ENCODE measurements at regions not wholly inside any gene's neighbourhood (a gene's known extent, or its start where the extent isn't known, plus 50 kb on each side); places are given as distances from the start of the nearest gene placed in this dataset.

GRCh38 chr4:177770776-177771175 is 328.5 kb upstream of the AGA start:
- no peak overlapping the region for H3K4me3 ChIP-seq (ENCODE audit: low read depth, low read length)
- DNase-seq (ENCODE audit: low read depth) = no peak
- TF ChIP-seq, protein P1, sequence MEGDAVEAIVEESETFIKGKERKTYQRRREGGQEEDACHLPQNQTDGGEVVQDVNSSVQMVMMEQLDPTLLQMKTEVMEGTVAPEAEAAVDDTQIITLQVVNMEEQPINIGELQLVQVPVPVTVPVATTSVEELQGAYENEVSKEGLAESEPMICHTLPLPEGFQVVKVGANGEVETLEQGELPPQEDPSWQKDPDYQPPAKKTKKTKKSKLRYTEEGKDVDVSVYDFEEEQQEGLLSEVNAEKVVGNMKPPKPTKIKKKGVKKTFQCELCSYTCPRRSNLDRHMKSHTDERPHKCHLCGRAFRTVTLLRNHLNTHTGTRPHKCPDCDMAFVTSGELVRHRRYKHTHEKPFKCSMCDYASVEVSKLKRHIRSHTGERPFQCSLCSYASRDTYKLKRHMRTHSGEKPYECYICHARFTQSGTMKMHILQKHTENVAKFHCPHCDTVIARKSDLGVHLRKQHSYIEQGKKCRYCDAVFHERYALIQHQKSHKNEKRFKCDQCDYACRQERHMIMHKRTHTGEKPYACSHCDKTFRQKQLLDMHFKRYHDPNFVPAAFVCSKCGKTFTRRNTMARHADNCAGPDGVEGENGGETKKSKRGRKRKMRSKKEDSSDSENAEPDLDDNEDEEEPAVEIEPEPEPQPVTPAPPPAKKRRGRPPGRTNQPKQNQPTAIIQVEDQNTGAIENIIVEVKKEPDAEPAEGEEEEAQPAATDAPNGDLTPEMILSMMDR (conservative IDR thresholded peaks at IDR 0.05; ENCODE audit: low read depth, low read length) = no peak

DNA sequence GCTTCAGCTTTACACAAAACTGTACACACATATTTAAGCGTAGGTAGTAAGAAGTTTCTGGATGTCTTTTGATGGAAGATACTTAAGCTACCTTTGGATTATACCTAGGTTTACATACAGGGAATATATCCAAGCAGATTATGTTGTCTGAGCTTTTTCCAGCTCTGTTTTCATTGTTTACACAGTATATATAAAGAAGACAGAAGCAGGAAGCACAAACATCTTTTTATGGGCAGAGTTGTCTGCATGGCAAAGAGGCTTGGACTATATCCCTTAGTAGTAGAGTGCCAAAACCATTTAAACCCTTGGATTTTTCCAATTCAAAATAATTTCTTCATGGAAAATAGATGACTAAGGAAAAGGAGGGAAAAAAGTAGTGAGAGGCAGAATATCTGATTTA is 329.4 kb upstream of the AGA start:
- DNase-seq (ENCODE audit: low read depth) = no peak
- TF ChIP-seq, protein P1 (conservative IDR thresholded peaks at IDR 0.05; ENCODE audit: low read depth, low read length) = no peak

DNA sequence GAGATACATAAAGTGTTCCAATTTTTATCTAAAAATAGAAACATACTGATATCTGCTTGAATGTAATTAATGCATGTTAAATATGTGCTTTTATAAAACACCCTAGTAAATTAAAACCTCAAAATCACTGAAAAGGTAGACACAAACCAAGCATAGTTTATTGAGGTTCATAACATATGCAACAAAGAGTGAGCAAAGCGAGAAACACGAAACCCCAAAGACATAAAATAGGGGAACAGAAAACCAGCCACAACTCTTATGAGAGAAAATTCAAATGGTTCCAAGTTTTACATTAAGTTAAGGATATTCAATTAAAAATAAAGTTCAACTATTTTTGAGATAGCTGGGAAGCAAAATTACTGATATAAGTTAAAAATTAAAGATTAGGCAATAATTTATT is 336.4 kb upstream of the AGA start:
- H3K4me3 ChIP-seq (ENCODE audit: low read depth, low read length) = no peak overlapping the region
- DNase-seq (ENCODE audit: low read depth) = no peak
- TF ChIP-seq, protein P1 (conservative IDR thresholded peaks at IDR 0.05; ENCODE audit: low read depth, low read length) = no peak

More for the DNA sequence above, 329.4 kb upstream of the AGA start:
- H3K4me3 ChIP-seq (ENCODE audit: low read depth, low read length) = no peak overlapping the region

DNA sequence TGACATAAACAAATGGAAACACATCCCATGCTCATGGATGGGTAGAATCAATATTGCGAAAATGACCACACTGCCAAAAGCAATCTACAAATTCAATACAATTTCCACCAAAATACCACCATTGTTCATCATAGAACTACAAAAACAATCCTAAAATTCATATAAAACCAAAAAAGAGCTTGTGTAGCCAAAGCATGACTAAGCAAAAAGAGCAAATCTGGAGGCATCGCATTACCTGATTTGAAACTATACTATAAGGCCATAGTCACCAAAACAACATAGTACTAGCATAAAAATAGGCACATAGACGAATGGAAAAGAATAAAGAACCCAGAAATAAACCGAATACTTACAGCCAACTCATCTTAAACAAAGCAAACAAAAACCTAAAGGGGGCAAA is 342.8 kb upstream of the AGA start:
- TF ChIP-seq, protein P1 (conservative IDR thresholded peaks at IDR 0.05; ENCODE audit: low read depth, low read length) = no peak
- H3K4me3 ChIP-seq (ENCODE audit: low read depth, low read length) = no peak overlapping the region
- DNase-seq (ENCODE audit: low read depth) = no peak

GRCh38 chr4:177789610-177790009 is 347.4 kb upstream of the AGA start:
- TF ChIP-seq, protein P1 (conservative IDR thresholded peaks at IDR 0.05; ENCODE audit: low read depth, low read length) = no peak
- DNase-seq (ENCODE audit: low read depth) = no peak
- no peak overlapping the region for H3K4me3 ChIP-seq (ENCODE audit: low read depth, low read length)

DNA sequence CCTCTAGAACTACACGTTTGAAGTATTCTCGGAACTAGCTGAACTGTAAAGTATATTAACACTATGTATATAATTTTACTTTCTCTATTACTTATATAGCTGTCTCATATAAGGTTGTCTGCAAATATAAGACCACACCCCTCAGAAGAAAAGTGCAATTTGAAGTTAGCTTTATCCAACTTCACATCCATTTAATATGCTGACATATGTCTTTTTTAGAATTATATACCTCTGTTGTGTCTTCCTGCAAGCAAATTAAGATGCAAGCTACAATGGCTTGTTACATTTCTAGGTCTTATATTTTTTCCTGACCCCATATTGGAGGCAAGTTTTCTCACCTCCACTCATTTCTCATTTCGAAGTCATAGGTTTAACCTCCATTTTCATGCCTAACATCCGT is 349.0 kb upstream of the AGA start:
- TF ChIP-seq, protein P1 (conservative IDR thresholded peaks at IDR 0.05; ENCODE audit: low read depth, low read length) = no peak
- H3K4me3 ChIP-seq (ENCODE audit: low read depth, low read length) = no peak overlapping the region
- no peak for DNase-seq (ENCODE audit: low read depth)

GRCh38 chr4:177796841-177797240 is 354.6 kb upstream of the AGA start:
- no peak for DNase-seq (ENCODE audit: low read depth)
- H3K4me3 ChIP-seq (ENCODE audit: low read depth, low read length) = no peak overlapping the region
- TF ChIP-seq, protein P1 (conservative IDR thresholded peaks at IDR 0.05; ENCODE audit: low read depth, low read length) = no peak

Measured in epithelial cell of proximal tubule (primary cell).